DOHH2 (cell line): ENCODE measurements at regions not wholly inside any gene's neighbourhood (a gene's known extent, or its start where the extent isn't known, plus 50 kb on each side); places are given as distances from the start of the nearest gene placed in this dataset.

Source experiments
- EZH2phosphoT487 ChIP-seq: fragments of 200-600 bp; sonication (generic); IDR thresholded peaks from 2 replicates; pipeline ENCODE4 v1.6.1; 2017; ENCODE audit warnings: borderline replicate concordance, mild to moderate bottlenecking, antibody characterized with exemption, low read length, moderate library complexity, mixed read lengths
- TF ChIP-seq, protein P1 (sequence below): fragments of 200-600 bp; sonication (generic); IDR thresholded peaks from one replicate; pipeline ENCODE4 v1.5.1; 2014; ENCODE audit warnings: antibody characterized with exemption, mild to moderate bottlenecking, low read depth, low read length; ENCODE audit not compliant: poor library complexity, severe bottlenecking

DNA sequence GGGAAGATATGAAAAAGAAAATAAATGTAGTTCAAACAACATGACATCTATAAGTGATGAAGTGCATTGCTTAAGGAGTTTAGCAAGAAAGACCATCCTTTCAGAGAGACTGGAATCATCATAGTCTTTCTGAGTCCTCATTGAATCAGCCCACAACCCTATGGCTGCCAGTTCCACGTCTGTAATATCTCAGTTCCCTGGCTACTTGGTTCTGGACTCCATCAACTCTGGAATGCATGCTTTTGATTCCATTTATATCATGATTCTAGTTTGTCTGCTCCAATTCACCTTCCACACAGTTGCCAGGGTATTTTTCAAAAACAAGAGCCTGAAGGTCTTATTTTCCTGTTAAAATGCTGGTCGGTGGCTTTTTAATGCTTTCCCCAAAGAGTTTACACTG lies 126.4 kb upstream of the MDFIC start:
- TF ChIP-seq, protein P1, sequence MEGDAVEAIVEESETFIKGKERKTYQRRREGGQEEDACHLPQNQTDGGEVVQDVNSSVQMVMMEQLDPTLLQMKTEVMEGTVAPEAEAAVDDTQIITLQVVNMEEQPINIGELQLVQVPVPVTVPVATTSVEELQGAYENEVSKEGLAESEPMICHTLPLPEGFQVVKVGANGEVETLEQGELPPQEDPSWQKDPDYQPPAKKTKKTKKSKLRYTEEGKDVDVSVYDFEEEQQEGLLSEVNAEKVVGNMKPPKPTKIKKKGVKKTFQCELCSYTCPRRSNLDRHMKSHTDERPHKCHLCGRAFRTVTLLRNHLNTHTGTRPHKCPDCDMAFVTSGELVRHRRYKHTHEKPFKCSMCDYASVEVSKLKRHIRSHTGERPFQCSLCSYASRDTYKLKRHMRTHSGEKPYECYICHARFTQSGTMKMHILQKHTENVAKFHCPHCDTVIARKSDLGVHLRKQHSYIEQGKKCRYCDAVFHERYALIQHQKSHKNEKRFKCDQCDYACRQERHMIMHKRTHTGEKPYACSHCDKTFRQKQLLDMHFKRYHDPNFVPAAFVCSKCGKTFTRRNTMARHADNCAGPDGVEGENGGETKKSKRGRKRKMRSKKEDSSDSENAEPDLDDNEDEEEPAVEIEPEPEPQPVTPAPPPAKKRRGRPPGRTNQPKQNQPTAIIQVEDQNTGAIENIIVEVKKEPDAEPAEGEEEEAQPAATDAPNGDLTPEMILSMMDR: no peak
- TF ChIP-seq EZH2phosphoT487: no peak
